Stimulated activated CD4-positive, alpha-beta T cell treated with anti-CD3 and anti-CD28 coated beads, Interleukin-4, amount 100 ng/mL, for 4 hours (primary cell): ENCODE measurements at regions not wholly inside any gene's neighbourhood (a gene's known extent, or its start where the extent isn't known, plus 50 kb on each side); places are given as distances from the start of the nearest gene placed in this dataset.

Experiments
- DNase-seq, 2 experiments: peaks; one replicate each; pipeline ENCODE4 v3.0.0-alpha.2; 2020

- no peak for DNase-seq
Observed at GRCh38 chr5:113917997-113918396, 404.5 kb downstream of the YTHDC2 start.

- DNase-seq: no peak
Observed at GRCh38 chr5:113922343-113922742, 408.8 kb downstream of the YTHDC2 start.

- no peak for DNase-seq
Observed at GRCh38 chr5:113935453-113935852, 422.0 kb downstream of the YTHDC2 start.

DNA sequence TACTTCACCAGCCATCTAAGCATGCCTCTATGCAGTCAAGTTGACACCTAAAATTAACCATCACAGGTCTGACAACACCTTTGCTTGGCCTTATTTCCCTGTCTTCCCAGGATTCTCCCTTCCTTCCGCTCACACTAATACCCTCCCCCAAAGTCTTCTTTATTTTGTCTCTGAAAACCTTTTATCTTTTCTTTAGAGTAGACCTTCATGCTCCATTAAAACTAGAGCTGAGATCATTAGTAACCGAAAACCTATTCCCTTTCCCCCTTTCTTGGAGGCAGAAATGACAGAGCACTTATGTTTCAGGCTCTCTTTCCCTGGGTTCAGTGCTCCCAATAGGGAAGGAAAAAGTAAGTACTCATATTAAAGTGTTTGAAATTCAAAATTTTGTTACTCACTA lies 423.8 kb downstream of the YTHDC2 start:
- DNase-seq: no peak

GRCh38 chr5:113939988-113940387 lies 421.9 kb upstream of the KCNN2 start:
- DNase-seq: no peak

DNA sequence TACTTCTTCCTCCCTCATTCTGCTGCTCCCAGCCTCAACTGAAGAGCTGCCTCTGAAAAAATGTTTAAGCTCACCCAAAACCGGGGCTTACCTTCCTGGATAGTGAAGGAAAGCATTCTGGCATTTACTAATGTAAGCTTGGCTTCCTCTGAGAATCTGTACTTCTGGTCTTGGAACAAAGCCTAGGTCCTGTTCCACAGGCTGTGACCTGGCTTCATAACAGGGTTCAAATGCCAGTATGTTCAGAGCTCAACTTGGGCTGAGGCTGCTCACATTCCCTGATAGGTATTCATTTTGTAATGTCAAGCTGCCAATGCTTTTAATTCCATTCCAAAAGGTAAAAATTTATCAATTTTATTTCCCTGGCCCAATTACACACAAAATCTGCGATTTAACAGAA lies 411.7 kb upstream of the KCNN2 start:
- no peak for DNase-seq

DNA sequence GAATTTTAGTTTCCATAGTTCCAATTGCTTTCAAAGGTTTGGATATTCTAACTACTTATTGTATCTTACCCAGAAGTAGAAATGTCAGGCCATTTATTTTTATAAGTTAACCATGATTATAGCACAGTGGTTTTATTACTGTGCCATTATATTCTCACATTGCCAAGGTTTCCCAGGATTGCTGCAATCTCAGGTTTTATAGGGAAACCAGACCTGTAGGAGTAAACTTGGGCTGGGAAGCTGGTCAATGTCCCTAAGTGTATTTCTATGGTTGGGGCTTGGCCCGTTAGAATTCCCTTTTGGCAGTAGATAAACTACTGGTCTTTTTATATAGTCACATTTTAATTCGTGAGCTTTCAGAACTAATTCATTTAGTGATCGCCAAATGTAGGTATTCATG lies 396.6 kb upstream of the KCNN2 start:
- no peak for DNase-seq

GRCh38 chr5:113969901-113970300 lies 392.0 kb upstream of the KCNN2 start:
- DNase-seq: no peak

GRCh38 chr5:113971454-113971853 lies 390.4 kb upstream of the KCNN2 start:
- no peak for DNase-seq

DNA sequence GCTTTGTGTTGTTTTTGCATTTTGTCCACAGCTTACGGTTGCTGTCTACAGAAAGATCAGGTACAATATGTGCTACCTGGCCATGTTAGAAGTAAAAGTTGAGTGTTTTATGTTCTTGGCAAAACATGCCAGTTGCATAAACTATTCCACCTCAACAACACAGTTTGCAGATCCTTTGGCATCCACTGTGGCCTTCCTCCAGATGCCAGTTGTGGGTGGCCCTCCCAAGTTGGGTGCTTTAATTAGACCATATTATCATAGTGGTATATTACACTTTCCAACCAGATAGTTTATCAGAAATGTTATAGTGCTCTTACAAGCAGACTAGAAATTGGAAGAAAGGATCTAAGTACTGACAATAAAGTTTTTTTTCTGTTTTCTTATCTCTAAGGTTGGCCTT lies 386.9 kb upstream of the KCNN2 start:
- DNase-seq: no peak

DNA sequence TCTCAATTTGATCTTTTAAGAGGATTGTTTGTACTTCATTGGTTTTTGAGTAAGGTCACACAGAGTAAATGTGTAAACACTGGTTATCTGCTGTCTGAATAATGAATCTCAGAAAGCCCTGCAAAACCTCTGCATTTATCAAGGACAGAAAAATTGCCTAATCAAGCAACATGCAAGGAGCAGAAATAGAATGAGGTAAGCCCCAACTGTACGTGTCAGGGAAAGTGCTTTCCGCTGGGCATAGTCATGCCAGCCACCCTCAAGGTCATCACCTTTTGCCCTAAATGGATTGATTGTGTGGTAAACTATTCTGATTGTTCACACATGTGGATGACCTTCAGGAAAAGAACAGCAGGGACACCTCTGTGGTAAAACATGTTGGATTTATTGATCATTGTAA lies 376.9 kb upstream of the KCNN2 start:
- DNase-seq: no peak

- no peak for DNase-seq
Observed at GRCh38 chr5:113985505-113985904, 376.4 kb upstream of the KCNN2 start.

DNA sequence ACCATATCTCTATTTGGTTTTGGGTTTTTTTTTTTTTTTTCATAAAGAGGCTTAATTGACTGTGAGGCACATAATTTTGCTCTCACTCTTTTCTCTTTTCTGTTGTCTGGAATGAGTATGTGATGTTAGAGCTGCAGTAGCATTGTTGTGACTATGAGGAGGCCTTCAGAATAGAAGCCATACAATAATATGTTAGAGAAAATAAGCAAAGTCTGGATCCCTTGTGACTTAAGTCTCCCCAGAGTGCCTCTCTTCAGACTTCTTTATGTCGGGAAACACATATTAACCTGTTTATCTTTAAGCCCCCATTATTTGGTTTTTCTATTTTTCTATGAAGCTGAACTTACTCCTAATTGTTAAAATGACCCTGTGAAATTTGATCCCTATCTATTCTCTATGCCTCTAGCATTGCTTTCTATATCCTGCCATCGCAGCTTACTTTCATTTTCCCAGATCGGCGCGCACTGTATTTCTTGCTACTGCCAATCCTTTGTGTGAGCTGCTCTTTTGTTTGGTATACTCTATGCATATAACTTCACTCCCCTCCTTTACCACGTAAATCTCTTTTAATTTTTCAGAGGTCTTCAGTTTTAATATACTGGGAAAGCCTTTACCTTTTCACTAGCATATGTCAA lies 372.5 kb upstream of the KCNN2 start:
- no peak for DNase-seq

DNA sequence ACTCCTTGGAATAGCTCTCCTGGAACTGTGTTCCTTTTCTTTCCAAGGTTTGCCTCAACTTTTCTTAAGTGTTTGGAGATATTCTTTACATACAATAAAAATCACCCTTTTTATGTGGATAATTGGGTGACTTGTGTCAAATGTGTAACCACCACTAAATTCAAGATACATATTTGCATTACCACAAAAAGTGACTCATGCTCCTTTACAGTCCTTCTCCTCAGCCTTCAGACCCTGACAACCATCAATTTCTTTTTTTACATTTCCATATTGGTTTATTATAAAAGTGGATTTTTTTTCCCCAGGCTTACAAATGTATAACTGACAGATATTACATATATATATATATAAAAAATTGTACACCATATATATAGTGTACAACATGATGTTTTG lies 372.0 kb upstream of the KCNN2 start:
- DNase-seq: no peak

GRCh38 chr5:114001076-114001475 lies 360.8 kb upstream of the KCNN2 start:
- no peak for DNase-seq

DNA sequence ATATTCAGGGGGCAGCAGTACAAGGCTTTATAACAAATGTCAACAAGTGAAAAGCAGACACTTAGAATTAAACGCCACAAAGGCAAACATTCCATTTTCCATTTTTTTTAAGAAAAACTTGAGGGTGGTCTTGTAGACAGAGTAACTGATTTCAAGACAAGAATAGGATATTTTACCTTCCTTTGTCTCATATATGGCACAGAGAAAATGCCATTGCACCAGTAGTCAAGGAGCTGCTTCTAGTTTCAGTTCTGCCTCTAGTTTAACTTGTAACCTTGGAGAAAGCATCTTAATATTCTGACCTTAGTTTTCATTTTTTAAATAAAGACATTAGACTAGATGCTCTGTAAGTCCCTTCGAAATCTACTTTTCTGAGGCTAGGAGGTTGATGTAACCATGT lies 355.3 kb upstream of the KCNN2 start:
- DNase-seq: no peak

DNA sequence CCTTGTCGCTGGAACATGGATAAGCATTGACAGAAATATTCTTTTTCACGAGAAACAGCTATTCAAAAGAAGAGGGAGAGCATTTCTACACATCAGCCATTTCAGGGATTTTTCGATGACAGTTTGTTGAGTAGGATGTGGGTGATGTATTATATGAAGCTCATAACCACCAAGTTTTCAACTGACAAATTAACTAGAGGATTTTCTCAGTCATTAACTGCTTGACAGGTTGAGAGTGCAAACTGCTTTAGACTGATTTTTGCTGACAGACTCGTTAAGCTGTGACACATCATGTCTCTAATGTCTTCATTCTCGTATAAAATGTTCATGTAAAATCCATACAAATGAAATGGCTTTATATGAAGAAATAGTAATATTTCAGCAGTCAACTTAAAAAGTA lies 354.2 kb upstream of the KCNN2 start:
- no peak for DNase-seq

GRCh38 chr5:114010362-114010761 lies 351.5 kb upstream of the KCNN2 start:
- no peak for DNase-seq

DNA sequence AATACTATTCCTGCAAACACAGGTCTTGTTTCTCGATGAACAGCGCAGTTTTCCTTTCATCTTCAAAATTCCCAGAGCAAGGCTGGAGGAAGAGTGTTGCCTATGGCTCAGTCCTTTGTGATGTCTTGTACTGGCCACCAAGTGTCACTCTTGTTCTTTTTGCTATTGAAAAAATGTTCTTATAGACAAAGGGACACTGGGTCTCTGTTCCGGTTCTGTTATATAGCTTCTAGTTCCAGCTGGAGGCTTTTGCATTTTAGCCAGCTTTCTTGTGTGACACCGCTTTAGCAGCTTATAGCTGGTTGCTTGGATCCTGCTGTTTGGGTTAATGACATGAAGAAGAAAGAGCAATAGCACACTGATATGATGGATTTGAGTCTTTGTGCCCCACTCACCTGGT lies 343.7 kb upstream of the KCNN2 start:
- no peak for DNase-seq

- no peak for DNase-seq
Observed at GRCh38 chr5:114038756-114039155, 323.1 kb upstream of the KCNN2 start.

DNA sequence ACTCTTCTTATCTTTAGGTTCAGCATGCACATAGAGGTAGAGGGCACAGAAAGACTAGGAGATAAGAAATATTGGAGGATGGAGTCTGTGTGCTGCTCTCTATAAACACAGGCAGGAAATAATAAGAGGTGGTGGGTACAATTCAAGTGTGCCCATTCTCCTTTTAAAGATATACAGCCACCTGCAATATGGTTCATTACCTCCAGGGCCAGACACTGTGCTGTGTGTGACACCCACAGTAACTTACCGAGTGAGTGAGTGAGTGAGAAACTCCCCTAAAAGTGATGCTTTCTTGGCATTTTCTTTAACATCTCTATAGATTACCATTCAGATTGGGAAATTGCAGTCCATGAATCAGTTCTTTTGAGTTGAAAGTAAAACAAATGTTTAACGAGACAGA lies 311.8 kb upstream of the KCNN2 start:
- no peak for DNase-seq

DNA sequence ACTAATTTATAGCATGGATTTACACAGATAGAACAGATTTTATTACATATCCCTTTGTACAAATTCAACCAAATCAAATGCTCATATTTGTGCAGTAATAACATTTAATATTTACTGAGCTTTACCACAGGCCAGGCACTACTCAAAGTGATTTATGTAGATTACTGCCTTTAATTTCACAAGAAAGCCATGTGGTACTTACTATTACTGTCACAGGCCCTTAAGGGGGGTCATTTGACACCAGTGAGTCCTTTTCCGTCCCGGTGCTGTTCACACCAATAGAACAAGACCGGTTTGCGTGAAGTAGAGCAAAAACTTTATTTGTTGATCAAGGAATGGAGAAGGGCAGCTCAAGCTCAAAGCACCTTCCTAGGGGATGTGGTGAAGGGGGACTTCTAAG lies 308.5 kb upstream of the KCNN2 start:
- DNase-seq: no peak

DNA sequence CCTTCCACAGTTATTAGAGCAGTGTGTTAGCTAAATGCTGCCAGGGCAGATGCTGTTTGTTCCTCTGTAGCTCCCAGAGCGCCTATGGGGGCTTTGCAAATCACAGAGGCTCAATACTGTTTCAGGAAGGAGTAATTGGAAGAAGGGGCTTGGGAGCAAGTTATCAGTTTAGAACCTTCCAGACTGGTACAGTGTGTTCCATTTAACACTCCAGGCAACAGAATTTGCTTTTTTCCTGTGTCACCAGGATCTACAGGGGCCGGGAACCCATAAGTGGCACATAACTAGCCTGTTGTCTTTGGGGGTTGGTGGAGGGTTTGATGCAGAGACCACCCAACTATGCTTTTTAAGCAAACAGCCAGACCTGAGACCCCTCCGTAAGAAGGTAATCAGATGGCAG lies 307.3 kb upstream of the KCNN2 start:
- DNase-seq: no peak

GRCh38 chr5:114055318-114056184 lies 306.3 kb upstream of the KCNN2 start:
- no peak for DNase-seq

GRCh38 chr5:114056185-114056538 lies 305.7 kb upstream of the KCNN2 start:
- no peak for DNase-seq
